H1 (cell line): ENCODE measurements at regions not wholly inside any gene's neighbourhood (a gene's known extent, or its start where the extent isn't known, plus 50 kb on each side); places are given as distances from the start of the nearest gene placed in this dataset.
"Not testable (repeated sequence)": the region's sequence is repeated elsewhere in the genome, so short reads cannot be mapped to it uniquely, and the experiment has no call there.

Experiments used
- CTCF ChIA-PET: fragments of 300-600 bp; sonication (Branson Sonifier 250); formaldehyde crosslinking; loops from one replicate; lab custom pipeline; 2021; ENCODE audit not compliant: partially characterized antibody; lab: Charles Lee
- POLR2A ChIA-PET: fragments of 300-600 bp; sonication (Branson Sonifier 250); formaldehyde crosslinking; loops from one replicate; lab custom pipeline; 2021; ENCODE audit warnings: inconsistent platforms; ENCODE audit not compliant: partially characterized antibody; lab: Charles Lee
- DNase-seq, 2 experiments: peaks; one replicate each; pipeline versions ENCODE4 v3.0.0 to v3.0.0-alpha.2; 2010 to 2022; ENCODE audit warnings: low spot score in 2 of 2, low read depth in 1 of 2, mixed read lengths in 1 of 2
- FAIRE-seq: peaks from 2 replicates; lab custom pipeline; 2011; peaks lifted over from hg19 to GRCh38; lab: Jason Lieb, UNC
- H2AFZ ChIP-seq: 2 replicates; pipeline ENCODE4 v1.8.1; 2012; ENCODE audit warnings: low read length, inconsistent platforms
- H2AK5ac ChIP-seq: 2 replicates; pipeline ENCODE4 v1.6.1; 2013; ENCODE audit warnings: low read depth, low read length
- H2BK120ac ChIP-seq: replicated peaks from 2 replicates; pipeline ENCODE3; 2013; ENCODE audit warnings: low read depth, low read length, inconsistent platforms
- H2BK12ac ChIP-seq: 2 replicates; pipeline ENCODE4 v1.6.1; 2013; ENCODE audit warnings: low read depth, low read length
- H2BK15ac ChIP-seq: 2 replicates; pipeline ENCODE4 v1.6.1; 2013; ENCODE audit warnings: low read length
- H2BK20ac ChIP-seq: 2 replicates; pipeline ENCODE4 v1.6.1; 2013; ENCODE audit warnings: low read length
- H2BK5ac ChIP-seq: 2 replicates; pipeline ENCODE4 v1.6.1; 2013; ENCODE audit warnings: low read depth, low read length
- H3K14ac ChIP-seq: 2 replicates; pipeline ENCODE4 v1.6.1; 2013; ENCODE audit warnings: inconsistent platforms; ENCODE audit not compliant: insufficient read length
- H3K18ac ChIP-seq: 2 replicates; pipeline ENCODE4 v1.6.1; 2013; ENCODE audit warnings: low read length; ENCODE audit errors: extremely low read depth
- H3K23ac ChIP-seq: 2 replicates; pipeline ENCODE4 v1.6.1; 2013; ENCODE audit warnings: inconsistent platforms; ENCODE audit not compliant: insufficient read length
- H3K23me2 ChIP-seq: 2 replicates; pipeline ENCODE4 v1.6.1; 2013; ENCODE audit warnings: low read depth, low read length
- H3K27ac ChIP-seq: 2 replicates; pipeline ENCODE4 v1.6.1; 2011; ENCODE audit warnings: low read depth, low read length, inconsistent platforms
- H3K27me3 ChIP-seq, 4 experiments: replicated peaks in 1 of 4; 1 replicate in 1 of 4; 2 replicates in 3 of 4; pipeline versions ENCODE4 v1.6.1 to v1.8.1; 2011 to 2013; ENCODE audit warnings: low read length in 3 of 4, mild to moderate bottlenecking in 3 of 4, inconsistent platforms in 2 of 4, mixed read lengths in 2 of 4, moderate library complexity in 1 of 4; ENCODE audit not compliant: control insufficient read depth in 3 of 4, insufficient read depth in 3 of 4; ENCODE audit errors: extremely low read depth in 1 of 4
- H3K36me3 ChIP-seq, 4 experiments: 2 replicates each; pipeline versions ENCODE4 v1.6.1 to v1.8.1; 2011 to 2013; ENCODE audit warnings: mild to moderate bottlenecking in 4 of 4, low read length in 3 of 4, moderate library complexity in 2 of 4, control low read depth in 1 of 4, inconsistent platforms in 1 of 4; ENCODE audit not compliant: insufficient read depth in 4 of 4, control insufficient read depth in 2 of 4
- H3K4ac ChIP-seq: replicated peaks from 2 replicates; pipeline ENCODE3; 2013; ENCODE audit warnings: low read length, low read depth, mixed read lengths, inconsistent platforms; ENCODE audit not compliant: insufficient read length
- H3K4me1 ChIP-seq, 4 experiments: replicated peaks in 1 of 4; 1 replicate in 1 of 4; 2 replicates in 3 of 4; pipeline versions ENCODE4 v1.6.1 to v1.8.1; 2011 to 2013; ENCODE audit warnings: low read length in 3 of 4, inconsistent platforms in 2 of 4, mixed read lengths in 1 of 4; ENCODE audit not compliant: insufficient read depth in 4 of 4, control insufficient read depth in 3 of 4
- H3K4me2 ChIP-seq, 2 experiments: 2 replicates each; pipeline versions ENCODE4 v1.6.1 to v1.8.1; 2011 to 2013; ENCODE audit warnings: low read depth in 2 of 2, low read length in 2 of 2, control low read depth in 1 of 2, inconsistent platforms in 1 of 2, mild to moderate bottlenecking in 1 of 2; ENCODE audit not compliant: insufficient read depth in 1 of 2
- H3K4me3 ChIP-seq, 4 experiments: fragments of 200-600, 300-600 bp in 1 of 4; sonication (generic), shearing (Covaris generic), sonication (Bioruptor Twin) in 1 of 4; 2 replicates each; pipeline versions ENCODE4 v1.5.1 to v1.8.1; 2011 to 2016; ENCODE audit warnings: low read length in 4 of 4, low read depth in 3 of 4, control low read depth in 2 of 4, inconsistent platforms in 2 of 4, mild to moderate bottlenecking in 2 of 4, mixed read lengths in 1 of 4, moderate library complexity in 1 of 4; ENCODE audit not compliant: insufficient read depth in 2 of 4; ENCODE audit errors: extremely low read depth in 1 of 4
- H3K56ac ChIP-seq: replicated peaks from 2 replicates; pipeline ENCODE3; 2013; ENCODE audit warnings: low read depth, mild to moderate bottlenecking, mixed read lengths, low read length, inconsistent platforms; ENCODE audit not compliant: insufficient read length
- H3K79me1 ChIP-seq: 2 replicates; pipeline ENCODE4 v1.6.1; 2013; ENCODE audit warnings: low read depth, low read length, control low read depth
- H3K79me2 ChIP-seq, 2 experiments: 2 replicates each; pipeline versions ENCODE4 v1.6.1 to v1.8.1; 2012 to 2013; ENCODE audit warnings: low read length in 2 of 2, mild to moderate bottlenecking in 2 of 2, inconsistent platforms in 1 of 2; ENCODE audit not compliant: insufficient read depth in 2 of 2, control insufficient read depth in 1 of 2
- H3K9ac ChIP-seq, 4 experiments: replicated peaks in 1 of 4; 1 replicate in 1 of 4; 2 replicates in 3 of 4; pipeline versions ENCODE4 v1.6.1 to v1.8.1; 2011 to 2013; ENCODE audit warnings: low read depth in 3 of 4, low read length in 3 of 4, control low read depth in 2 of 4, mild to moderate bottlenecking in 2 of 4, moderate library complexity in 2 of 4, inconsistent platforms in 1 of 4; ENCODE audit errors: extremely low read depth in 1 of 4
- H3K9me3 ChIP-seq, 2 experiments: 2 replicates each; pipeline versions ENCODE4 v1.6.1 to v1.8.1; 2012 to 2013; ENCODE audit warnings: mild to moderate bottlenecking in 2 of 2, moderate library complexity in 2 of 2, control low read depth in 1 of 2, inconsistent platforms in 1 of 2, low read depth in 1 of 2, low read length in 1 of 2, mixed read lengths in 1 of 2; ENCODE audit not compliant: insufficient read depth in 2 of 2
- H4K20me1 ChIP-seq, 2 experiments: replicated peaks in 1 of 2; 2 replicates each; pipeline versions ENCODE3 to v1.8.1; 2011 to 2013; ENCODE audit warnings: inconsistent platforms in 2 of 2, low read length in 2 of 2, mild to moderate bottlenecking in 1 of 2; ENCODE audit not compliant: insufficient read depth in 2 of 2, control insufficient read depth in 1 of 2
- H4K5ac ChIP-seq: 2 replicates; pipeline ENCODE4 v1.6.1; 2013; ENCODE audit warnings: low read length, low read depth, mixed read lengths, inconsistent platforms; ENCODE audit not compliant: insufficient read length
- H4K8ac ChIP-seq: 2 replicates; pipeline ENCODE4 v1.8.0; 2013; ENCODE audit warnings: mild to moderate bottlenecking, moderate library complexity, low read length, inconsistent platforms; ENCODE audit not compliant: insufficient read depth; ENCODE audit errors: extremely low read depth
- H4K91ac ChIP-seq: replicated peaks from 2 replicates; pipeline ENCODE3; 2013; ENCODE audit warnings: low read length, mixed read lengths, inconsistent platforms; ENCODE audit not compliant: insufficient read length
- WGBS, 2 experiments: shearing (Covaris generic) in 1 of 2; methylation state at CpG; one replicate each; pipeline versions ENCODE4 v1.1.6 to v1.1.7; 2013 to 2015; ENCODE audit warnings: low lambda C conversion rate in 2 of 2, mixed read lengths in 2 of 2, inconsistent platforms in 1 of 2, low coverage in 1 of 2, missing lambda C conversion rate in 1 of 2; ENCODE audit not compliant: insufficient replicate concordance in 2 of 2, insufficient coverage in 1 of 2, insufficient read length in 1 of 2; ENCODE audit errors: extremely low coverage in 1 of 2, missing lambda C conversion rate in 1 of 2; 5-methylcytosine and 5-hydroxymethylcytosine counted together

GRCh38 chr17:15856745-15857144 lies 88.2 kb upstream of the ADORA2B start:
- H3K18ac ChIP-seq, H3K79me2 ChIP-seq, H3K9me3 ChIP-seq, H3K23me2 ChIP-seq, H3K23ac ChIP-seq, H3K79me1 ChIP-seq, H4K20me1 ChIP-seq, H2BK12ac ChIP-seq, DNase-seq, H3K36me3 ChIP-seq, CTCF ChIA-PET, H2BK20ac ChIP-seq, H2AK5ac ChIP-seq, H4K91ac ChIP-seq, H4K8ac ChIP-seq, H3K27ac ChIP-seq, H2AFZ ChIP-seq, POLR2A ChIA-PET, H3K56ac ChIP-seq, H4K5ac ChIP-seq, H3K27me3 ChIP-seq, H2BK5ac ChIP-seq, H2BK15ac ChIP-seq, H2BK120ac ChIP-seq, H3K9ac ChIP-seq, H3K4ac ChIP-seq, H3K4me2 ChIP-seq, FAIRE-seq, H3K4me1 ChIP-seq, H3K14ac ChIP-seq, H3K4me3 ChIP-seq: not testable (repeated sequence)
- WGBS, 2 experiments: 74% methylated on average over 2 of the region's 2 CpGs; no CpG with 5 or more reads in 1 of the 2 experiments

DNA sequence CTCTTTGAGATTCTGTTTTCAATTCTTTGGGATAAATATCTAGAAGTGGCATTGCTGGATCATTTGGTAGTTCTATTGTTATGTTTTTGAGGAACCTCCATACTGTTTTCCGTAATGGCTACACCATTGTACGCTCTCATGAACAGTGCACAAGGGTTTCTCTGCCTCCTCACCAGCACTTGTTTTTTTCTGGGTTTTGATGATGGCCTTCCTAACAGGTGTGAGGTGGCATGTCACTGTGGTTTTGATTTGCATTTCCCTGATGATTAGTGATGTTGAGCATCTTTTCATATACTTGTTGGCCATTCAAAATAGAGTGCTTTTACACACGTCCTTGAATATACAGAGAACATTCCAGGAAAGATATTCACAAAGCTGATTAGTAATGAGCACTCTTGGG lies 86.8 kb upstream of the ADORA2B start:
- H3K9me3 ChIP-seq, H3K79me2 ChIP-seq, H2BK20ac ChIP-seq, H3K27me3 ChIP-seq, H3K79me1 ChIP-seq, H2BK12ac ChIP-seq, H3K23ac ChIP-seq, H2BK120ac ChIP-seq, CTCF ChIA-PET, FAIRE-seq, H3K9ac ChIP-seq, H4K8ac ChIP-seq, H3K14ac ChIP-seq, H3K4ac ChIP-seq, H4K20me1 ChIP-seq, H2BK5ac ChIP-seq, H3K36me3 ChIP-seq, H4K5ac ChIP-seq, H2AFZ ChIP-seq, H3K56ac ChIP-seq, H2AK5ac ChIP-seq, H3K27ac ChIP-seq, POLR2A ChIA-PET, H3K18ac ChIP-seq, H3K4me2 ChIP-seq, H4K91ac ChIP-seq, H3K4me1 ChIP-seq, H2BK15ac ChIP-seq, DNase-seq, H3K23me2 ChIP-seq, H3K4me3 ChIP-seq: not testable (repeated sequence)
- WGBS, 2 experiments: 93% methylated on average over 3 of the region's 3 CpGs; no CpG with 5 or more reads in 1 of the 2 experiments
